ENCODE measurements at regions not wholly inside any gene's neighbourhood (a gene's known extent, or its start where the extent isn't known, plus 50 kb on each side); places are given as distances from the start of the nearest gene placed in this dataset.
"Not testable (repeated sequence)": the region's sequence is repeated elsewhere in the genome, so short reads cannot be mapped to it uniquely, and the experiment has no call there.

- DNase-seq, result no peak
Observed at GRCh38 chr1:95793893-95794292, 559.9 kb downstream of the RWDD3 start.

GRCh38 chr1:95797761-95798160 is 563.8 kb downstream of the RWDD3 start:
- not testable (repeated sequence) for DNase-seq

GRCh38 chr1:95806171-95806570 is 572.2 kb downstream of the RWDD3 start:
- no peak for DNase-seq

- DNase-seq, result no peak
Observed at GRCh38 chr1:95809391-95809790, 575.4 kb downstream of the RWDD3 start.

- DNase-seq, result no peak
Observed at GRCh38 chr1:95815511-95815910, 581.5 kb downstream of the RWDD3 start.

GRCh38 chr1:95829556-95829955 is 595.5 kb downstream of the RWDD3 start:
- no peak for DNase-seq

GRCh38 chr1:95832370-95832769 is 598.4 kb downstream of the RWDD3 start:
- DNase-seq, result no peak

- DNase-seq, result no peak
Observed at GRCh38 chr1:95849439-95849838, 615.4 kb downstream of the RWDD3 start.

GRCh38 chr1:95850165-95850649 is 616.2 kb downstream of the RWDD3 start:
- DNase-seq, result no peak

- no peak for DNase-seq
Observed at GRCh38 chr1:95850763-95851162, 616.8 kb downstream of the RWDD3 start.

- DNase-seq, result no peak
Observed at GRCh38 chr1:95852483-95853070, 618.6 kb downstream of the RWDD3 start.

- DNase-seq, result no peak
Observed at GRCh38 chr1:95854457-95854856, 620.4 kb downstream of the RWDD3 start.

GRCh38 chr1:95863086-95863485 is 629.1 kb downstream of the RWDD3 start:
- DNase-seq, result no peak

GRCh38 chr1:95865769-95866168 is 631.8 kb downstream of the RWDD3 start:
- no peak for DNase-seq

GRCh38 chr1:95876276-95876675 is 642.3 kb downstream of the RWDD3 start:
- DNase-seq, result no peak

GRCh38 chr1:95879498-95880050 is 645.6 kb downstream of the RWDD3 start:
- no peak for DNase-seq

- no peak for DNase-seq
Observed at GRCh38 chr1:95888941-95889390, 655.0 kb downstream of the RWDD3 start.

- no peak for DNase-seq
Observed at GRCh38 chr1:95889400-95889799, 655.4 kb downstream of the RWDD3 start.

GRCh38 chr1:95893921-95894320 is 659.9 kb downstream of the RWDD3 start:
- no peak for DNase-seq

- DNase-seq, result no peak
Observed at GRCh38 chr1:95903060-95903459, 669.0 kb downstream of the RWDD3 start.

- DNase-seq, result no peak
Observed at GRCh38 chr1:95905818-95906395, 671.9 kb downstream of the RWDD3 start.

GRCh38 chr1:95911739-95912138 is 677.7 kb downstream of the RWDD3 start:
- not testable (repeated sequence) for DNase-seq

GRCh38 chr1:95916616-95917015 is 682.6 kb downstream of the RWDD3 start:
- no peak for DNase-seq

- DNase-seq, result no peak
Observed at GRCh38 chr1:95924684-95925083, 690.7 kb downstream of the RWDD3 start.

GRCh38 chr1:95926331-95926730 is 692.3 kb downstream of the RWDD3 start:
- no peak for DNase-seq
